OCI-LY7 (cell line): ENCODE measurements at regions not wholly inside any gene's neighbourhood (a gene's known extent, or its start where the extent isn't known, plus 50 kb on each side); places are given as distances from the start of the nearest gene placed in this dataset.

ENCODE experiments used
- CTCF ChIP-seq: fragments of 200-600 bp; sonication (generic); conservative IDR thresholded peaks from 2 replicates; pipeline ENCODE4 v1.5.1; 2014; ENCODE audit warnings: mild to moderate bottlenecking, antibody characterized with exemption, low read length, moderate library complexity, mixed read lengths
- EZH2phosphoT487 ChIP-seq: fragments of 200-600 bp; sonication (generic); IDR thresholded peaks from 2 replicates; pipeline ENCODE4 v1.6.1; 2018; ENCODE audit warnings: low read depth, borderline replicate concordance, mild to moderate bottlenecking, mixed run types, antibody characterized with exemption, low read length, moderate library complexity, mixed read lengths

GRCh38 chrX:476724-477075 is 90.0 kb upstream of the PPP2R3B start:
- TF ChIP-seq CTCF (no peak), EZH2phosphoT487 (no peak)
